ENCODE measurements at regions not wholly inside any gene's neighbourhood (a gene's known extent, or its start where the extent isn't known, plus 50 kb on each side); places are given as distances from the start of the nearest gene placed in this dataset.

DNA sequence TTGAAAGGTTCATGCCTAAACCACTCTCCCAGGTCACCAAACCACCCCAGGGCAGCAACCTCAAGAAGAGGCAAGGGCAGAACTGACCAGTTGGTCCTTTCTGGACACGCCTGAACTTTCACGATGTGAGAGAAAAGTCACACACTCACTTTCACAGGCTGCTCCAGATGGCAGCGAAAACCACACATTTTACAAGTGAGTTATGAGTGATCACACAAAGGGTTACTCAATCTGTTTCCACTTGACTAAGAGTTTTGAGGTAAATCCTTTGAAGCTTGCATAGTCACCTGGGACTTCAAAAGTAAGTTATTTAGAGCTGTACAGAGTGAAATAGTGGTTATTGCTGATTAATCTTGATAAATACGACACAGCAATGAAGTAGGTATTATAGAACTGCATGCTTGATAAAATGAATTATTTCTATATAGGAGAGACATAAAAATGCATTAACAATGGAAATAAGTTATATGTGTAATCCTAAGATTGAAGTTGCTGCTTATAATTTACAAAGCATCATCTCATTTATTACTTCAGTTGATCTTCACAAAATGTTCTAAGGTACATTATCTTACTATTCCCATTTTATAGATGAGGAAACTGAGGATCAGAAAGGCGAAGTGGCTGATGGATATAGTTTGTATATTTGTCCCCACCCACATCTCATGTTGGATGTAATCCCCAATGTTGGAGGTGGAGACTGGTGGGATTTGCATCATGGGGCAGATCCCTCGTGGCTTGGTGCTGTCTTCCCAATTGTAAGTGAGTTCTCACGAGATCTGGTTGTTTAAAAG is 103.0 kb upstream of the KLF3 start:
- DNase-seq (ENCODE audit: low read depth in 2 of 2): no peak

- no peak for DNase-seq (ENCODE audit: low read depth in 2 of 2)
Observed at GRCh38 chr4:38562751-38563198, 101.2 kb upstream of the KLF3 start.

GRCh38 chr4:38563707-38564495 is 100.1 kb upstream of the KLF3 start:
- no peak for DNase-seq (ENCODE audit: low read depth in 2 of 2)

- no peak for DNase-seq (ENCODE audit: low read depth in 2 of 2)
Observed at GRCh38 chr4:38565271-38566199, 98.5 kb upstream of the KLF3 start.

DNA sequence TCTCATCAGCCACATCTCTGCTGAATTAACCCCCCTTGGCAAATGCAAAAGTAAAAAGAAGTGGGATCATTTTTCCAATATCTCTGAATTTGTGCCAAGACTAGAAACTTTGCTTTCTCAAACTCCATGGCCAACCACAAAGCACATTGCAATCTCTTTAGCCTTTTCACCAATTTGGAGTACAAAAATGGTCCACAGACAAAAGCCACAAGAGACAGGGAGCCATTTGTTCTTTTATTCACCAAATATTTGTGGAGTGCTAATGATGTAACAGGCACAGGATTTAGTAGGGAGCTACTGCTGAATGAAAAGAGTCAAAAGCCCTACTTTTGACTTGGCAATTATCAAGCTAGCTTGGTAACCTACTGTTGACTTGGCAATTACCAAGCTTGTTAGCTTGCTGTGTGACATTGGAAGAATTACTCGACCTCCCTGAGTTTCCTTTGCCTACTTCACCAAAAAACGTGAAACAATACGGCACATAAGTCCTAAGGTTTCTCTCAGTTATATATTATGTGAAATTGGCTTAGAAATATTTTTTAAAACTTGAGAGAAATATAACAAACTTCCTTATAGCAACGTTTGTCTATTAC is 97.1 kb upstream of the KLF3 start:
- DNase-seq (ENCODE audit: low read depth in 2 of 2): no peak

- no peak for DNase-seq (ENCODE audit: low read depth in 2 of 2)
Observed at GRCh38 chr4:38567457-38567856, 96.5 kb upstream of the KLF3 start.

GRCh38 chr4:38568768-38569167 is 95.2 kb upstream of the KLF3 start:
- no peak for DNase-seq (ENCODE audit: low read depth in 2 of 2)

DNA sequence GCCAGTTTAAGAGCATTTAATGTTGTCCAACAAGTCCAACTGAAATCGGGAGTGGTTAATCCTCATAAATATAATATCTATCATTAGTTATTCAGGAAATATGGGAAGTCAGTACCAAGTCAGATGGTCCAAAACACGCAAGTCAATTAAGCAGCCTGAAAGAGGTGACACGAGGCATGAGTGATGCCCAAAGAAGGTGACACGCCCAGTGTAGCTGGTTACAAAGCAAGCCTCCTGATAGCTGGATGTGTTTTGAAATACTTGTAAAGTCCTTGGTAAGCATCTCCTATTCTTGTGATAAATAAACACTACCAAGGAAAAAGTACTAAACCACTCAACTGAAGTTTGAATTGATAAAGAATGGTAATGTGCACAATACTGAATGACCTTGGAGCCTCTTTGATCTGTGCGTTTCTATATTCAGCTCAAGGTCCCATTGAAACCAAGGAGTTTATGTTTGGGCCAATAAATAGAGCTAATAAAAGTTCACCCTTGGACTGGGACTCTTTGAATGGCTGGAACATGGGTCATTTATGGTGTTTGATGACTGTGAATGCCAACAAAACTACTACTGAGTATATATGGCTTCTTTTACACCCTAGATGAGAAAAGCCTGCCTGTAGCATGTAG is 93.2 kb upstream of the KLF3 start:
- no peak for DNase-seq (ENCODE audit: low read depth in 2 of 2)

DNA sequence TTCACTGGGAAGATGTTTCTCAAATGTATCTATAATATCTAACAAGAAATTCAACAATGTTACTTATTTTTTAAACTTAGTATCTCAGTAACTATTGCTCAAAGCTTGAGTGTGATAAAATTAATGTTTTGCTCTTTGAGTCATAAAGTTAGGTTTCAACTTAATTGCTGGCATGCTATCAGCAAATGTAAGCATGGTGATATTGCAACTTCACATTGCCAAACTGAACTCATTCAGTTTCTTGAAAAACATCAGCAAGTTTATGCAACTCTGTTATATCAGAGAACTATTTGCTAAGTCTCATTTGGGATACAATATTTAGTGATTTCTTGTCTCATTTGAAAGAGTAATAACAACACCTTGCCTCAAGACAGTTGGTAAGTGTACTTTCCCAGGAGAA is 91.2 kb upstream of the KLF3 start:
- DNase-seq (ENCODE audit: low read depth in 2 of 2): no peak

DNA sequence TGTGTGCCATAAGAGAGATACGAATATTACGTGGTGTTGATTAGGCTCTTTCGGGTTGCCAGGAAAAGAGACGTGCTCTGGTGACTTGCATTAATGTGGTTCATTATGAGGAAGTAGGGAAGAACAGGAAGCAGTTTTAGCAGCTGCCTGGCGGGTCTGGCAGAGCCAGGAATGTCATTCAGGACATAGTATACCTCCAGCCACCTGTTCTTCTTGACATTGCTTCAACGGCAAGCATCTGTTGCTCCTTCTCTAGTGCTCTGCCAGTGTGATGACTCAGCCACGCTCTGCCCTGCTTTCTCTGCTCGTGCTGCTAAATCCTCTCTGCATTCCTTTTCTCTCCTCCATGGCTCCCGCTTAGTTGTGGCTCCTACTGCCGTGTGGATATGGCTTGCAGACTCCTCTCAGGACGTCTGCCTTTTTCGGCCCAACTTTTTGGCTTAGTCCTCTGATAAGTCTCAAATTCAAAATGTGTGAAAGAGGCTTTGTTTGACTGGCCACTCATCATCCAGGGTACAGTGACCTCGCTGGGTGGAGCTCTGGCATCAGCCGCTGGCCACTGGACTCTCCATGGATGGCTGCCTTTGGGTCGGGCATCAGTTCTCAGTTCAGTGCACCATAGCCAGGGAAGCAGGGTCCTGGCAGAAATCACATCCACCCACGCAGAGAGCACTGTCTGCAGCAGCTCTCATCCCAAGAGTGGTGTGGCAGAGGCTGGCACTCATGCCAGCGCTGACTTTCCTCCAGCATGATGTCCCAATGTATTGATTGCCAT is 89.3 kb upstream of the KLF3 start:
- no peak for DNase-seq (ENCODE audit: low read depth in 2 of 2)

- DNase-seq (ENCODE audit: low read depth in 2 of 2): no peak
Observed at GRCh38 chr4:38576767-38577166, 87.2 kb upstream of the KLF3 start.

GRCh38 chr4:38577462-38577861 is 86.5 kb upstream of the KLF3 start:
- no peak for DNase-seq (ENCODE audit: low read depth in 2 of 2)

- DNase-seq (ENCODE audit: low read depth in 2 of 2): no peak
Observed at GRCh38 chr4:38581426-38582106, 82.4 kb upstream of the KLF3 start.

DNA sequence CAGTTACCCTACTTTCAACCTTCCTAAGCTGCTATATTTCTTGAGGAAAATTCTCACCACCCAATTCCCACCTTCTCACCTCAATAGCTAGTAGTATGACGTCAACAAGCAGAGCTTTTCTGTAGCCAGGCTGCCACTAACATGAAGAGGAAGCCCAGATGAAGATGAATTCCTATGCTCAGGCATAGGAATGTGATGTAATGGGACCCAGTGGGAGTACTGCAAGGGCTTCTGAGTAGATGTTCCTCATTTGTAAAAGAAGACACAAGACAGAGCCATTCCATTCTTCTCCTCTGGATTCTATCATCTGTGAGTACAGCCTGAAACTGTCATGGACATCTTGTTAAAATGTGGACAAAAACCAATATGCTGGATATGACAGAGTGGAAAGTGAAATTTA is 81.6 kb upstream of the KLF3 start:
- no peak for DNase-seq (ENCODE audit: low read depth in 2 of 2)

DNA sequence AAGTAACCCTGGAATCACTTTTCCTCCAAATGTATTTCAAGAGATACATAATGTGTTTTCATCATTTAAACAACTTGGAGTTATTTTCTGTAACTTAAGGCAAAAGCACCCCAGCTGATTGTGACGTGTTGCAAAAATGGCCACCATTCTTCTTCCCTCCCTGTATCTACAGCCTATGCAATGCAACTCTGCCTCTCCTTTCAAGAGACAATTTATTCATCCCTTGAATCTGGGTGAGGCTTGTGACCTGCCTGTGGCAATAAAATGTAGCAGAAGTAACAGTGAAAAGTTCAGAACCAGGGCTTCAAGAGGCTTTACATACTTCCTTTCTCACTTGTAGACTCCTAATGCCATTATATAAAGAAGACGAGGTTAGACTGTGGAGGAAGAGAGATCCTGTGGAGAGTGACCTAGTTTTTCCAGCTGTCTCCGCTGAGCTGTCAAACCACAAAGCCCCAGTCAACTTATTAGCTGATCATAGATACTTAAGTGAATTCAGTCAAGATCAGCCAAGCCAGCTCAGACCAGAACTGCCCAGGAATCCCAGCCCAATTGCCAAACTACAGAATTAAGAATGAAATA is 81.0 kb upstream of the KLF3 start:
- DNase-seq (ENCODE audit: low read depth in 2 of 2): peak in 1 of 2 donors; percentile 11

DNA sequence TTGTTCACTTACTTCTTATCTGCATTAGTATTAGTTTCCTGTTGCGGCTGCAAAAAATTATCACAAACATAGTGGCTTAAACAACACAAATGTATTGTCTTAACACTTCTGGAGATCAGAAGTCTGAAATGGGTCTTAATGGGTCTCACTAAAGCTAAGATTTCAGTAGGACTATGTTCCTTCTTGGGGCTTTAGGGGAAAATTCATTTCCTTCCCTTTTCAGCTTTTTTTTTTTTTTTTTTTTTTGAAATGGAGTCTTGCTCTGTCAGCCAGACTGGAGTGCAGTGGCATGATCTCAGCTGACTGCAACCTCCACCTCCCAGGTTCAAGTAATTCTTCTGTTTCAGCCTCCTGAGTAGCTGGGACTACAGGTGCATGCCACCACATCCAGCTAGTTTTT is 78.1 kb upstream of the KLF3 start:
- no peak for DNase-seq (ENCODE audit: low read depth in 2 of 2)

DNA sequence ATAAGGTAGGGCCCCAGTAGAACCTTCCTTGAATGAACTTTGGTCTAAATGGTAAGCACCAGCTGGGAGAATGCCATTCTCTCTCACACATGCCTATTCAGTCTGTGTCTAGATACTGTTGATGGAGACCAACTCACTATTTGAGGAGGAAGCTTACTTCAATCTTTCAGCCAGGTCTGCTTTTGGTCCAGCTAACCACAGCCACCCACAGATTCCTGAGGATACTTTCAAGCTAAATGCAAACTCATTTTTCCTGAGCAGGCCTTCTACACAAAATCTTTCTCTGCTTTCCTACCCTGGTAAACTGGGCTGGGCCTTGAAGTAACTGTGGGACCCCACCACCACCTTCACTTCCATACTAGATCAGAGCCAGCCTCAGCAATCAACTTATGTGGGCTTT is 76.9 kb upstream of the KLF3 start:
- DNase-seq (ENCODE audit: low read depth in 2 of 2): no peak

DNA sequence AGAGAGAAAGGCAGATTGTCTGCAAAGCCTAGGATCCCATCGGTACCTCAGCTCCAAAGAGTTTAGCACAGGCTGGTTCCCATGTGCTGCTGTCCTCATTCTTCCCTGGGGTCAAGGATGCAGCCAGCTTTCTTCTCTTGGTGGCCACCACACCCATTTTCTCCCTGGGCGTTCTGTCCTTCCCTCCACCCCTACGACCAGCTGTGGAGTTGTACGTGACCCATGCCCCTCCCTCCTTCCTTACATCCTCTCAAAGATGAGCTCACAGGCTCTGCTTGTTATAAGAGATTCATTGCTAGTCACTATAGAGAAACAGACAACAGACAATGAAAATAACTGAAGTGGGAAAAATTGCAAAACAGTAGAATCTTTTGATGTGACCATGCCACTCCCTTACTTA is 74.0 kb upstream of the KLF3 start:
- DNase-seq (ENCODE audit: low read depth in 2 of 2): no peak

- DNase-seq (ENCODE audit: low read depth in 2 of 2): no peak
Observed at GRCh38 chr4:38591617-38592337, 72.2 kb upstream of the KLF3 start.
